H9 (cell line): ENCODE measurements at regions not wholly inside any gene's neighbourhood (a gene's known extent, or its start where the extent isn't known, plus 50 kb on each side); places are given as distances from the start of the nearest gene placed in this dataset.

ENCODE experiments used
- DNase-seq: peaks from one replicate; pipeline ENCODE4 v3.0.0-alpha.2; 2017
- H2AFZ ChIP-seq: one replicate; pipeline ENCODE4 v1.6.1; 2013; ENCODE audit warnings: mild to moderate bottlenecking, low read length, control low read depth, moderate library complexity
- H2AK5ac ChIP-seq: 2 replicates; pipeline ENCODE4 v1.6.1; 2013; ENCODE audit warnings: low read length, control low read depth, mixed read lengths; ENCODE audit not compliant: insufficient read length
- H2BK120ac ChIP-seq: one replicate; pipeline ENCODE4 v1.6.1; 2013; ENCODE audit warnings: low read depth, mild to moderate bottlenecking, low read length, control low read depth, inconsistent platforms; ENCODE audit not compliant: poor library complexity, severe bottlenecking
- H2BK12ac ChIP-seq: 2 replicates; pipeline ENCODE4 v1.6.1; 2013; ENCODE audit warnings: low read length, control low read depth, mixed read lengths, low read depth; ENCODE audit not compliant: insufficient read length
- H2BK15ac ChIP-seq: 2 replicates; pipeline ENCODE4 v1.6.1; 2013; ENCODE audit warnings: low read depth, low read length, control low read depth
- H2BK20ac ChIP-seq: one replicate; pipeline ENCODE4 v1.6.1; 2013; ENCODE audit warnings: low read depth, mild to moderate bottlenecking, low read length, control low read depth, inconsistent platforms; ENCODE audit not compliant: poor library complexity, severe bottlenecking
- H2BK5ac ChIP-seq: 2 replicates; pipeline ENCODE4 v1.6.1; 2013; ENCODE audit warnings: low read length, control low read depth, mixed read lengths; ENCODE audit not compliant: insufficient read length
- H3K14ac ChIP-seq: 2 replicates; pipeline ENCODE4 v1.6.1; 2013; ENCODE audit warnings: low read length, control low read depth; ENCODE audit not compliant: insufficient read depth
- H3K18ac ChIP-seq: 2 replicates; pipeline ENCODE4 v1.6.1; 2013; ENCODE audit warnings: low read depth, mild to moderate bottlenecking, mixed read lengths, low read length, control low read depth; ENCODE audit not compliant: insufficient read length
- H3K23ac ChIP-seq: 2 replicates; pipeline ENCODE4 v1.6.1; 2013; ENCODE audit warnings: low read length, control low read depth, mixed read lengths, low read depth; ENCODE audit not compliant: insufficient read length
- H3K23me2 ChIP-seq: 2 replicates; pipeline ENCODE4 v1.6.1; 2013; ENCODE audit warnings: low read depth, mild to moderate bottlenecking, mixed read lengths, low read length, control low read depth; ENCODE audit not compliant: insufficient read length, poor library complexity, severe bottlenecking
- H3K27ac ChIP-seq: 2 replicates; pipeline ENCODE4 v1.5.1; 2013; ENCODE audit warnings: low read length, control low read depth, mixed read lengths, low read depth; ENCODE audit not compliant: insufficient read length
- H3K27me3 ChIP-seq: 2 replicates; pipeline ENCODE4 v1.6.1; 2013; ENCODE audit warnings: low read length, control low read depth, inconsistent platforms; ENCODE audit not compliant: insufficient read depth
- H3K4ac ChIP-seq: 2 replicates; pipeline ENCODE4 v1.6.1; 2013; ENCODE audit warnings: low read depth, mild to moderate bottlenecking, control low read depth, inconsistent platforms, low read length, moderate library complexity
- H3K4me1 ChIP-seq: 2 replicates; pipeline ENCODE4 v1.6.1; 2013; ENCODE audit warnings: low read length, control low read depth, inconsistent platforms; ENCODE audit not compliant: insufficient read depth
- H3K4me2 ChIP-seq: 2 replicates; pipeline ENCODE4 v1.6.1; 2013; ENCODE audit warnings: low read length, control low read depth, mixed read lengths; ENCODE audit not compliant: insufficient read length, insufficient read depth
- H3K56ac ChIP-seq: 2 replicates; pipeline ENCODE4 v1.6.1; 2013; ENCODE audit warnings: low read depth, mild to moderate bottlenecking, mixed read lengths, low read length, control low read depth; ENCODE audit not compliant: insufficient read length
- H3K79me1 ChIP-seq: 2 replicates; pipeline ENCODE4 v1.6.1; 2013; ENCODE audit warnings: low read depth, mild to moderate bottlenecking, moderate library complexity, low read length, control low read depth, inconsistent platforms; ENCODE audit not compliant: insufficient read depth, poor library complexity, severe bottlenecking
- H3K79me2 ChIP-seq: 2 replicates; pipeline ENCODE4 v1.6.1; 2013; ENCODE audit warnings: low read length, control low read depth, inconsistent platforms; ENCODE audit not compliant: insufficient read depth
- H3K9ac ChIP-seq: 2 replicates; pipeline ENCODE4 v1.6.1; 2013; ENCODE audit warnings: low read length, control low read depth, mixed read lengths; ENCODE audit not compliant: insufficient read length; ENCODE audit errors: extremely low read depth
- H3K9me3 ChIP-seq: one replicate; pipeline ENCODE4 v1.6.1; 2013; ENCODE audit warnings: low read depth, low read length, inconsistent platforms; ENCODE audit not compliant: control insufficient read depth
- H3T11ph ChIP-seq: one replicate; pipeline ENCODE4 v1.6.1; 2013; ENCODE audit warnings: mild to moderate bottlenecking, low read length, control low read depth, inconsistent platforms
- H4K20me1 ChIP-seq: one replicate; pipeline ENCODE4 v1.6.1; 2013; ENCODE audit not compliant: control insufficient read depth, insufficient read length, insufficient read depth
- H4K5ac ChIP-seq: 2 replicates; pipeline ENCODE4 v1.6.1; 2013; ENCODE audit warnings: low read depth, mild to moderate bottlenecking, mixed read lengths, low read length, control low read depth; ENCODE audit not compliant: insufficient read length
- H4K8ac ChIP-seq: replicated peaks from 2 replicates; pipeline ENCODE4 v1.6.1; 2013; ENCODE audit warnings: low read length, control low read depth, mixed read lengths, low read depth; ENCODE audit not compliant: insufficient read length
- H4K91ac ChIP-seq: 2 replicates; pipeline ENCODE4 v1.6.1; 2013; ENCODE audit warnings: low read depth, mild to moderate bottlenecking, moderate library complexity, mixed read lengths, low read length, control low read depth; ENCODE audit not compliant: insufficient read length
- H3K27ac Mint-ChIP-seq, 3 experiments: 2 replicates in 2 of 3; 3 replicates in 1 of 3; pipeline ENCODE4 v1.8.0; 2020 to 2021; ENCODE audit warnings: mixed read lengths in 3 of 3, mild to moderate bottlenecking in 1 of 3, moderate library complexity in 1 of 3
- H3K27me3 Mint-ChIP-seq: 2 replicates; pipeline ENCODE4 v1.8.0; 2021; ENCODE audit warnings: low read depth, mild to moderate bottlenecking, moderate library complexity, mixed read lengths
- H3K36me3 Mint-ChIP-seq, 3 experiments: 2 replicates in 2 of 3; 3 replicates in 1 of 3; pipeline ENCODE4 v1.8.0; 2020 to 2021; ENCODE audit warnings: low read depth in 3 of 3, mixed read lengths in 3 of 3; ENCODE audit not compliant: insufficient read depth in 1 of 3
- H3K4me1 Mint-ChIP-seq, 2 experiments: 2 replicates each; pipeline ENCODE4 v1.8.0; 2020; ENCODE audit warnings: mixed read lengths in 2 of 2
- H3K4me3 Mint-ChIP-seq, 2 experiments: 2 replicates in 1 of 2; 3 replicates in 1 of 2; pipeline ENCODE4 v1.8.0; 2020 to 2021; ENCODE audit warnings: mild to moderate bottlenecking in 2 of 2, mixed read lengths in 2 of 2, moderate library complexity in 1 of 2
- H3K9me3 Mint-ChIP-seq, 2 experiments: 2 replicates in 1 of 2; 3 replicates in 1 of 2; pipeline ENCODE4 v1.8.0; 2020; ENCODE audit warnings: mild to moderate bottlenecking in 2 of 2, mixed read lengths in 2 of 2, moderate library complexity in 1 of 2
- CTCF ChIP-seq: fragments of 200-600 bp; sonication (generic); conservative IDR thresholded peaks from 3 replicates; pipeline ENCODE4 v1.8.0; 2021; ENCODE audit warnings: antibody characterized with exemption, mild to moderate bottlenecking
- WGBS: extraction: QIAGEN DNeasy Blood & Tissue Kit; methylation state at CpG from one replicate; pipeline ENCODE4 v1.1.7; 2013; ENCODE audit warnings: missing lambda C conversion rate, low lambda C conversion rate, mixed read lengths; ENCODE audit not compliant: insufficient read length; ENCODE audit errors: extremely low coverage; 5-methylcytosine and 5-hydroxymethylcytosine counted together

DNA sequence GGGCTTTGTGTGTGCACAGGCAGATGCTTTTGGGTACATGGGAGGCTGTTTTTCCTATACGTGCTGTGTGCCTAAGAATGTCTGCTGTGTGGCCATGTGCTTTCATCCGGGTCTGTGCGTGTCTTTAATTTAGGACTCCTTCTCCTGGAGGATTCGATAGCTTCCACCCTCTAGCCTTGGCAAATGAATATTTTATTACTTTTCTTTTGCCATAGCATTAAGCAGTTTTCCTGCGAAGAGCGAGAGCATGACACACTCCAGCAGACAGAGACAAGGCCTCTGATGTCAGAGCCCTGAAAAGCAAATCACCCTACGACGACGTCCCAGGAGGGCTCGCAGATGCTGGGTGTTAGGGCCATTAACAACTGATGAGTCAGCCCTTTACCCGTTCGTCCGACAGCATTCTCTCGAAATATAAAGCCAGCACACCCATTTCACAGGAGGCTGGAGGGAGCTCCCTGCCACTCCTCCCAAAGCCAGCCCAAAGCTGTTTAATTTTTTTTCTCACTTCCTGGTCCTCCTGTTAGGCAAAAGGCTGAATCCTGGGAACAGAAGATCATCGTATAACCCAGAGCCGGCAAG, 311.3 kb upstream of the ZMIZ1 start:
- no CpG with 5 or more reads among the region's 16 CpGs for WGBS
- Histone ChIP-seq H4K8ac (no peak overlapping the region), H3K27me3 (no peaks in the 10 kb centered on the region; the same call in 1 of the 2 replicates), H3K79me1 (no peaks in the 10 kb centered on the region), H2BK15ac (no peak overlapping the region), H4K5ac (no peak overlapping the region), H4K91ac (no peak overlapping the region), H3K79me2 (no peaks in the 10 kb centered on the region), H3K23me2 (no peaks in the 10 kb centered on the region), H3K18ac (no peak overlapping the region), H3K56ac (no peak overlapping the region), H3K4ac (no peak overlapping the region), H3K4me2 (no peak overlapping the region), H2AK5ac (no peak overlapping the region), H2BK20ac (no peak overlapping the region), H3K9me3 (no peaks in the 10 kb centered on the region), H2BK120ac (no peak overlapping the region), H2BK12ac (no peak overlapping the region), H3T11ph (no peak overlapping the region), H3K4me1 (no peaks in the 10 kb centered on the region), H2BK5ac (no peak overlapping the region), H3K9ac (no peak overlapping the region), H3K27ac (no peak overlapping the region), H4K20me1 (no peaks in the 10 kb centered on the region), H2AFZ (no peak overlapping the region), H3K23ac (no peak overlapping the region), H3K14ac (no peak overlapping the region)
- peaks cover 32% of the 10 kb centered on the region for H3K27me3 Mint-ChIP-seq
- no peak overlapping the region for H3K4me3 Mint-ChIP-seq
- H3K4me1 Mint-ChIP-seq = peaks cover 38 to 47% of the 10 kb centered on the region in 2 experiments
- H3K36me3 Mint-ChIP-seq = no peaks in the 10 kb centered on the region
- TF ChIP-seq CTCF = no peak
- no peak for DNase-seq
- peak overlapping the region in 1 of 3 experiments; percentile 95; a peak in 2 of 7 replicates for H3K27ac Mint-ChIP-seq
- no peaks in the 10 kb centered on the region for H3K9me3 Mint-ChIP-seq
